ENCODE measurements at regions not wholly inside any gene's neighbourhood (a gene's known extent, or its start where the extent isn't known, plus 50 kb on each side); places are given as distances from the start of the nearest gene placed in this dataset.
"Not testable (repeated sequence)": the region's sequence is repeated elsewhere in the genome, so short reads cannot be mapped to it uniquely, and the experiment has no call there.

- DNase-seq: no peak
Observed at GRCh38 chr7:67301667-67302066, 305.0 kb downstream of the TYW1 start.

- peak; percentile 97 to 98 for DNase-seq
Observed at GRCh38 chr7:67302113-67303039, 305.7 kb downstream of the TYW1 start.

- DNase-seq: not testable (repeated sequence)
Observed at GRCh38 chr7:67304846-67305245, 308.2 kb downstream of the TYW1 start.

GRCh38 chr7:67306331-67306730 is 309.7 kb downstream of the TYW1 start:
- no peak for DNase-seq

GRCh38 chr7:67309764-67310549 is 313.3 kb downstream of the TYW1 start:
- DNase-seq: no peak

GRCh38 chr7:67311901-67312300 is 315.3 kb downstream of the TYW1 start:
- DNase-seq: no peak

- DNase-seq: no peak
Observed at GRCh38 chr7:67313213-67313612, 316.6 kb downstream of the TYW1 start.

- DNase-seq: not testable (repeated sequence)
Observed at GRCh38 chr7:67316902-67317301, 320.3 kb downstream of the TYW1 start.

GRCh38 chr7:67328257-67328656 is 331.6 kb downstream of the TYW1 start:
- not testable (repeated sequence) for DNase-seq

GRCh38 chr7:67335165-67335564 is 338.5 kb downstream of the TYW1 start:
- DNase-seq: not testable (repeated sequence)

GRCh38 chr7:67335663-67336062 is 339.0 kb downstream of the TYW1 start:
- not testable (repeated sequence) for DNase-seq

- DNase-seq: not testable (repeated sequence)
Observed at GRCh38 chr7:67338545-67338944, 341.9 kb downstream of the TYW1 start.

- no peak for DNase-seq
Observed at GRCh38 chr7:67341153-67341768, 344.6 kb downstream of the TYW1 start.

GRCh38 chr7:67343114-67343513 is 346.5 kb downstream of the TYW1 start:
- no peak for DNase-seq

- DNase-seq: no peak
Observed at GRCh38 chr7:67343572-67343971, 346.9 kb downstream of the TYW1 start.

- no peak for DNase-seq
Observed at GRCh38 chr7:67344481-67345193, 348.0 kb downstream of the TYW1 start.

- DNase-seq: no peak
Observed at GRCh38 chr7:67346126-67346525, 349.5 kb downstream of the TYW1 start.

- no peak for DNase-seq
Observed at GRCh38 chr7:67346876-67347275, 350.2 kb downstream of the TYW1 start.

GRCh38 chr7:67348171-67348570 is 351.5 kb downstream of the TYW1 start:
- no peak for DNase-seq

- not testable (repeated sequence) for DNase-seq
Observed at GRCh38 chr7:67357653-67358052, 361.0 kb downstream of the TYW1 start.

- DNase-seq: not testable (repeated sequence)
Observed at GRCh38 chr7:67358316-67358715, 361.7 kb downstream of the TYW1 start.

GRCh38 chr7:67358738-67359137 is 362.1 kb downstream of the TYW1 start:
- DNase-seq: not testable (repeated sequence)

GRCh38 chr7:67359900-67360299 is 363.3 kb downstream of the TYW1 start:
- DNase-seq: no peak

Measured in CD4-positive, alpha-beta T cell treated with Interferon alpha-2 for 1 hour (primary cell).